NCI-H1694 treated with DMSO at 0.1 percent for 48 hours (cell line): ENCODE measurements at regions not wholly inside any gene's neighbourhood (a gene's known extent, or its start where the extent isn't known, plus 50 kb on each side); places are given as distances from the start of the nearest gene placed in this dataset.
"Not testable (repeated sequence)": the region's sequence is repeated elsewhere in the genome, so short reads cannot be mapped to it uniquely, and the experiment has no call there.

Experiments
- DNase-seq: peaks from one replicate; lab custom pipeline; 2025; lab: John Stamatoyannopoulos, UW

DNA sequence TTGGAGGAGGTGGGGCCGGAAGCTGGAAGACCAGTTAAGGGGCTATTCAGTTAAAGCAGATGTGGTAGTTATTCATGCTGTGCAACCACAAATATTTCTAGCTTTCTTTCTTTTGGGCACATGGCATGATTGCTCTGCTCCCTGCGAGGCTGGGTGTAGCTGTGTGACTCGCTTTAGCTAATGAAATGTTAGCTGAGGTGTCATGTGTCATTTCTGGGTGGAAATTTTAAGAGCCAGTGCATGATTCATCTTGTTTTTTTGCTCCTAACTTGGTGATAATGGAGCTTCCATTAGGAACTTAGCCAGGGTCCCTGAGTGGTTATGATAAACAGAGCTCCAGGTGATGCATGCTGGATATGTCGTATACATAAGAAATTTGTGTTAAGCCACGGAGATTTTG lies 300.6 kb downstream of the SATB1 start:
- no peak for DNase-seq

GRCh38 chr3:18122264-18122663 lies 302.9 kb downstream of the SATB1 start:
- DNase-seq: no peak

- DNase-seq: no peak
These were observed 304.1 kb downstream of the SATB1 start for GRCh38 chr3:18121020-18121419.

GRCh38 chr3:18119866-18120265 lies 305.3 kb downstream of the SATB1 start:
- DNase-seq: no peak

DNA sequence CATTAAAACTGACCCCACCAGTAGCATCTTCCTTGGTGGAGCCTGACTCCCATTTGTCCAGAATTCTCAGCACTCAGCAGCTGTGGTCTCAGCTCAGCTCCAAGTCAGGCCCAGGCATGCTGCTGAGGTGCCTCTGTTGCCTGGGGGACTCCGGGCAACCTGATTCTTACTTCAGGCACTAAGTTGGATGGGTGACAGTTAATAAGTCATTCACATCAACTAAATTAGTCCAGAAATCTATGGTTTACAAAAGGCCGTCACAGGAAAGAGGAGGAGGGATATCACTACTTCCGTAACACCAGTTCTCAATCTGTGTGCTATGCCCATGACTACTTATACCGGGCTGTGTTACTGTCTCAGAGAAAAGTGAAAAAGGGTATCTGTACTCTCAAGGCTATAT lies 310.2 kb downstream of the SATB1 start:
- DNase-seq: no peak

- no peak for DNase-seq
These were observed 311.7 kb downstream of the SATB1 start for GRCh38 chr3:18113417-18113816.

DNA sequence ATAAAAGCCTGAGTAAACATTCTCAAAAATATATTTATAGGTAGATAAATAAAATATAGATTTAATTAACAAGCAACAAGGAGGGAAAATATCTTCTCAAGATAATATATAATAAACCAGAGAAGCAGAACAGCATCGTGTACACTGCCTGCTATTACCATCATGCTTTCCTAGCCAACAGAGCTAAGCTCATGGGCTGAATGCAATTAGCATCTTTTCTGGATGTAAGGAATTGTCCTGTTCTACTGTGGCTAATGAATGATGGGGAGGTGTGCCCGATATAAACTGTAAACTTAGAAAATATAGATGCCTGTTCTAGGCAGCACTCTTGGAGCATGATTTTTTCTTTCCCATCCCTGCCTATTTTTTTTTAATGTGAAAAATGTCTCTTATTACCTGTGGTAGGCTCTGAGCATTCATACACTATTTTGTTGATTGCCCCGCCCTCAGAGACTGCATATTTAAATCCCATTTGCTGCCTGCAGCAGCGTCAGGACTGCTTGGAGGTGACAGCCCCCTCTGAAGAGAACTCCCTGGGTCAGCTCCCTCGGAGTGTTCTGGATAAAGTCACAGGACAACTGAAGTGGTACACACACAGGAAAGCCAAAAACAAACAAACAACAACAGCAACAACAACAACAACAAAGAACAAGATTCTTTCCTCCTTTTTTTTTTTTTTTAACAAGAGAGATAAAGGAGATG lies 312.3 kb downstream of the SATB1 start:
- DNase-seq: no peak

DNA sequence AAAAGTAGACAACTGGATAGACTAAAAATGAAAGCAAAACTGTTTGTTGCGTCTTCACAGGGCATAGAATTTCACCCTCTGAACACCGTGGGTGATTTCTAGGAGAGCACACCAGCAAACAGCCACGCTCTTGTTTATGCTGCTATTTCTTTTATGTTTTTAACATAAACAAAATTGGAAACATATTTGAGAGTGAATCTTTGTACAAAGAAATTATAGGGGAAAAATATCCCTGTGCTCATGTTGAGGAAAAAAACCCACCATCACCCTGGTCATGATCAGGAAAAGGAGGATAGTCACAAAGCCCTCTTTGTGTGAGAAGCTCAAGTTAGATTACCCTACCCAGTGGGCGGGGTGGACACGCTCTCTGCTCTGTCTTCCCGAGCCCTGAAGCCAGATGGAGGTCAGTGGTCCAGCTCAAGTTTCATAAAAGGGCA lies 313.3 kb downstream of the SATB1 start:
- DNase-seq: no peak

- DNase-seq: no peak
These were observed 321.5 kb downstream of the SATB1 start for GRCh38 chr3:18103591-18103990.

DNA sequence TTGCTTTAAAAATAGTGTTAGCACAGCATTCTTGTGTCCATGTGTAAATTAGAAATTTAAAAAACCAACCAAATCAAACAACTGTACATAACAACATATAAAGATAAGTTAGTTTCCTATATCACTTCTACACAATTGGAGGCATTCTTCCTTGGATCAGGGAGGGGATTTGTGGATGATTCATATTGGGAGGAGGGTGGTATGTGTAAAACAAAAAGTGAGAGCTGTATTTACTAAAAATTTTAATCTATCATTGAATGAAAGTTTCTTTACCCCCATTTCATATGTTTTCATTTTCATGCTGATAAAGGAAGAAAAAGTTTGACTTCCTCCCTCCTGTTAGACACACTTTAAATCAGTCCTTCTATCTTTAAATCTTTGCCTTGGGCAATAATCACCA lies 325.0 kb downstream of the SATB1 start:
- no peak for DNase-seq

DNA sequence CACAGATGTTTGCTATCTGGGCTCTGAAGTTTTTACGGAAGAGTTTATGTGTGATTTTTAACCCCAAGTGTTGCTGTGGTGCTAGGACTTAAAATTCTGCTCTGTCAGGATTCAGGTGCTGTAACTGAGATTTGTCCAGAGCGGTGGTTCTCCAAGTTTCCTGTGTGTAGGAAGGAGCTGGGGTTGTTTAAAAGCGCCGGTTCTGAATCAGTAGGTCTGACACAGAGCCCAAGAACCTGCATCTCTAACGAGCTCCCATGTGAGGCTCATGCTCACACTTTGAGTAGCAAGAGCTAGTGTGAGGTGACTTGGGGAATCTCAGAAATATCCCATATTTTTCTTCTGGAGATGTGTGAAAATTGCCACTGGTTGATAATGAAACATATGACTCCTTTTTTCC lies 325.5 kb downstream of the SATB1 start:
- DNase-seq: no peak

- DNase-seq: no peak
These were observed 326.1 kb downstream of the SATB1 start for GRCh38 chr3:18098960-18099587.

GRCh38 chr3:18097989-18098388 lies 327.1 kb downstream of the SATB1 start:
- no peak for DNase-seq

DNA sequence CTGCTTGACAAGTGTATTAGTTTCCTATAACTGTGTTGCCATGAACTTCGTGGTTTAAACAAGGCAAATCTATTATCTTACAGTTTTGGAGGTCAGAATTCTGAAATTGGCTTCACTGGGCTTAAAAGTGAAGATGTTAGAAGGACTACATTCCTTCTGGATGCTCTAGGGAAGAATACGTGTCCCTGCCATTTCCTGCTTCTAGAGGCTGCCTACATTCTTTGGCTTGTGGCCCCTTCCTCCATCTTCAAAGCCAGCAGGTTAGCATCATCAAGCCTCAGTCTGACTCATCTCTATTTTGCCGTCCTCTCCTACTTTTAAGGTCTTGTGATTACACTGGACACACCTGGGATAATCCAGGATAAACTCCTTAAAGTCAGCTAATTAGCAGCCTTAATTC lies 327.7 kb downstream of the SATB1 start:
- no peak for DNase-seq

DNA sequence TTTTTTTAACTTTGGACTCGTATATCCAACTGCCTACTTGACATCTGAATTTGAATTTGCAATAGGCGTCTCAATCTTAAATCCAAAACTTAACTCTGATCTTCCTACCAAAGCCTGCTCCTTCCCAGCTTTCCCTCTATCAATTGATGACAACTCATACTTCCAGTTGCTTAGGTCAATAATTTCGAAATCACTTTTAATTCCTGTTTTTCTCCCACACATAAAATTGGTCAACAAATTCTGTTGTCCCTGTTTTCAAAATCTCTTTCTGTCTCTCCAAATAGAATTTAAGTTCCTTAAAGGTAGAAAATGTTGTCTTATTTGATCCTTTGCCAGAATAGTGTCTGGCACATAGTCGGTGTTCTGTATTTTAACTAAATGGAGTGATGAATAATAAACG lies 332.4 kb downstream of the SATB1 start:
- DNase-seq: no peak

GRCh38 chr3:18090377-18090776 lies 334.8 kb downstream of the SATB1 start:
- no peak for DNase-seq

GRCh38 chr3:18087988-18088387 lies 337.2 kb downstream of the SATB1 start:
- no peak for DNase-seq

DNA sequence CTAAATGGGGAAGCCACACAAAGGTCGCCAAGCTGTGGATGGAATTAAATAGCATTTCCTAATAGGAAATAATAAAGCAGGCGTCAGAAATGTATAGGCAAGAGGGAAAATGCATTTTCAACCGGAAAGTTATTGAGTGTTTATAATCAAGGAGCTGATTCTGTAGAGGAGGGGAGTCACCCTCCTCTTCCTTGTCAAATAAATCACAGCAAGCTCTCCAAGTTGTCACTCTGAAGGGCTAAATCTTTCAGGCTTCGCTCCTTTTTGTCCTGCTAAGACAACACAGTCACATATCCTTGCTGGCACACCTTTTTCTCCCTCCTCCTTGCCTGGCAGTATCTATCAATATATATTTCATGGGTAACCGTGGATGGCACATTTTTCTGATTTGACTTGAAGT lies 338.4 kb downstream of the SATB1 start:
- no peak for DNase-seq

- no peak for DNase-seq
These were observed 339.1 kb downstream of the SATB1 start for GRCh38 chr3:18086078-18086477.

- DNase-seq: no peak
These were observed 339.7 kb downstream of the SATB1 start for GRCh38 chr3:18085429-18085828.

DNA sequence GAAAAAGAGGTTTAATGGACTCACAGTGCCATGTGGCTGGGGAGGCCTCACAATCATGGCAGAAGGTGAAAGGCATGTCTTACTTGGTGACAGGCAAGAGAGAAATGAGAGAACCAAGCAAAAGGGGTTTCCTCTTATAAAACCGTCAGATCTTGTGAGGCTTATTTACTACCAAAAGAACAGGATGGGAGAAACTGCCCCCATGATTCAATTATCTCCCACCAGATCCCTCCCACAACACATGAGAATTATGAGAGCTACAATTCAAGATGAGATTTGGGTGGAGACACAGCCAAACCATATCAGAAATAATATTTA lies 340.8 kb upstream of the TBC1D5 start:
- not testable (repeated sequence) for DNase-seq

- no peak for DNase-seq
These were observed 340.3 kb upstream of the TBC1D5 start for GRCh38 chr3:18082551-18083272.

GRCh38 chr3:18080198-18080689 lies 337.8 kb upstream of the TBC1D5 start:
- DNase-seq: no peak
